ENCODE measurements at regions not wholly inside any gene's neighbourhood (a gene's known extent, or its start where the extent isn't known, plus 50 kb on each side); places are given as distances from the start of the nearest gene placed in this dataset.
A peak's percentile ranks its signal among the peaks of the same experiment; 100 is the strongest.

DNA sequence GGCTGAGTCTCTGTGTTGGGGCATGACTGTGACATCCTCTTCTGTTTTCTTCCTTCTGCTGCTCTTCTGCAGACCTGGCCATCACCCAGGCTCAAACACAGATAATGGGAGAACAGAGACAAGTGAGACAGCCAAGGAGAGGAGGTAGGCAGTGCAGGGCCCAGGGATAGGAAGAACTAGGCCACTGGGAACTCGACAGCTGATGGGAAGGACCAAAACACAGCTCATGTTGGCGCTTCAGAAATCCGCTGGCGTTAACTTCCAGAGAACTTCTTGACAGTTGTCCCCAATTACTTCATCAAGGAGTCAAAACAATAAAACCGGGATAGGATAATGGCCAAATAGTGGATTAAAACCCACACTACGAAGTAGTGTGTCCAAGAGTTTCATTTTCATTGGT lies 97.0 kb upstream of the PALS2 start:
- no peak for DNase-seq (ENCODE audit: low spot score)

DNA sequence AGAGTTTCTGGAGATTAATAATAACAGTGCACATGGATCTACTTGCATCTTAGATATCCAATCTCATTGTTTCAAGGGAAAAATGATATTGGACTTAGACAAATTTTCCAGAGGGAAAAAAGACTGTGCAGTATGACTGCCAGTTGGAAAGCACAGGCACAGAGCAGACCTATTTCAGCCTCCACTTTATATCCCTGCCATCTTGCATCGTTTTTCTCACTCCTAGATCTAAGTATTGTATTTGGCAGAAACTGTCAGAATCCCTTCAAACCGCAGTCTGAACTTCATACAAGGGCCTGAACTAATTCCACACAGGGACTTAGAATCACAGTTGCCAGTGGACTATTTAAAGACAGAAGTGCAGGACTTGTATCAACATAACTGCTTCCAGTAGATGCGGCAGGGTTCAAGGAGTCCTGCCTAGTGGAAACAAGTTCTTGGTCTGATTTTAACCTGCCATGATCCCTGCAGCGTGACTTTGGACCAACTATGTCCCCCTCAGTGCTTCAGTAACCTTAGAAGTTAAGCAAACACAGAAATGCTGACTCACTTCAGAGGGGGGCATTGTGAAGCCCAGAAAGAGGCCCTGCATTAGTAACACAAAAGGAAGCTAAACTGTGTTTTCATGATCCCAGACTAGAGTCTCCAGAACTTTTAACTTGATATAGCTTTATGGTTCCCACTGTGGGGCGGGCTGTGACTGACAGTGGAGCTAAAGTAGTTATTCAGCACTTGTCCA lies 95.7 kb upstream of the PALS2 start:
- DNase-seq (ENCODE audit: low spot score), result peak; percentile 51

DNA sequence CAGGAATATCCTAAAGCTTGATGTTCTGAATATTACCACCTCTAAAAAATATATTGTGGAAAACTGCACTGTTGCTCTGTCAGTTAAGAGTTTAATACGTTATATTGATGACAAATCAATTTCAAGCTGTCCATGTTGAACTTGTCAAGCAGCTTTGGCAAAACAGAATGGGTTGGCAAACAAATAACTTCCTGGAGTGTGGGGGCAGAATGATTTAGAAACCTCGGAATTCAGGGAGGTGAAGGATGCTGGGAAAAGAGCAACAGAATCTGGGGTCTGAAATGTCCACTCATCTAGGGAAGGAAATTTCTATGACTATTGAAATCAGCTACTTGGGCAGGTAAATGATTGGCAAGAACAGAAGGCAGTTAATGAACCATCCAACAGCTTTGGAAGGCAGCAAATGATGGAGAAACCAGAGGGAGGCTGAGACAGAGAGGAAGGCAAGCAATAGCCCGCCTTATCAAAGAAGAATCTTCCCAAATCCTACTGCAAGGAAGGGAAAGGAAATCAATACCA lies 95.1 kb upstream of the PALS2 start:
- DNase-seq (ENCODE audit: low spot score), result no peak

DNA sequence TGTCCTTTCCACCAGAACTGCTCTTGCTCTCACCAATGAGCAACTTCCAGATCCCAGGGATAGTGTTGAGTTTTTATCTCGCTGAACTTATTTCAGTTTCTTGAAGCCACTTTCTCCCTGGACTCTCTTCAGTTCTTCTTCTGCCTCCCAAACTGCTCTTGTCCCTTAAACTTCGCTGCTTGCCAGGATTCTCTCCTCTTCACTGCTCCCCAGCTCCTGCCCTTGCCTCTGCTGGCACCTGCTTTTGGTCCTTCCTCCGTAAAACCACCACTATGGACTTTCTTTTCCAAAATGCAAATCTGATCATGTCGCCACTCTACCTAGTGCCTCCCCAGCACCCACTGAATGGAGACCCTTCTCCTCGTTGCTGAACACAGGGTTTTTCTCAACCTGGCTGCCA lies 92.8 kb upstream of the PALS2 start:
- no peak for DNase-seq (ENCODE audit: low spot score)

DNA sequence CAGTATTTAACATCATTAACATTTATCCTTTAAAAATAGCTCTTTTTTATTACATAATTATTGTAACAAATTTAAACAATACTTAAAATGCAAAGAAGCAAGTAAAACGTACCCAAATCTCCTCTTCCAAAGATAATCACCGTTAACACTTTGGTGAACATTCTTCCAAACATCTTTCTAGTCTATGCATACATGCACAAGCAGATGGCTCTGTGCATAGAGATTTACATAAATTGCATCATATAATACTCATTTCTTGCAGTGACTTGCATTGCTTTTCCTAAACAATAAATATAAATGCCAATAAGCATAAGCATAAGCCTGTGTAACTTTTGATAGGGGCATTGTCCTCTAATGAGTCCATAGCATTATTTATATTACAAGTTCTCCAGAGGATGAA lies 89.4 kb upstream of the PALS2 start:
- DNase-seq (ENCODE audit: low spot score), result no peak

DNA sequence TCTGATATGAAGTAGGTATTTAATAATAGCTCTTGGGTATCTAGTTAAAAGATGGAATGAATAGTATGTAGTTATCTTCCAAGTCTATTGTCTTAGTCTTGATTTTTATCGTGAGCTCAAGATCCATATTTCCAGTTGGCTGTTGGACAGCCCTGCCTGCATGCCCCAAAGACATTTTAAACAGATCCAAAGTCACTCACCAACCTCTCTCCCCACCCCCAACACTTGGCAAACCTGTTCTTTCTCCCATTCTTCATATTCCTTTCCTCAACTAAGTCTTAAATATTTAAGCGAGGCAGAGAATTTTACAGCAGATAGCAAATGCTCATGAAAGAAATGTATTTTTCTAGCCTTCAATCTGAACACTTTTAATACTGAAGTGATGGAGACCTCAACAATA lies 80.7 kb upstream of the PALS2 start:
- DNase-seq (ENCODE audit: low spot score), result no peak

DNA sequence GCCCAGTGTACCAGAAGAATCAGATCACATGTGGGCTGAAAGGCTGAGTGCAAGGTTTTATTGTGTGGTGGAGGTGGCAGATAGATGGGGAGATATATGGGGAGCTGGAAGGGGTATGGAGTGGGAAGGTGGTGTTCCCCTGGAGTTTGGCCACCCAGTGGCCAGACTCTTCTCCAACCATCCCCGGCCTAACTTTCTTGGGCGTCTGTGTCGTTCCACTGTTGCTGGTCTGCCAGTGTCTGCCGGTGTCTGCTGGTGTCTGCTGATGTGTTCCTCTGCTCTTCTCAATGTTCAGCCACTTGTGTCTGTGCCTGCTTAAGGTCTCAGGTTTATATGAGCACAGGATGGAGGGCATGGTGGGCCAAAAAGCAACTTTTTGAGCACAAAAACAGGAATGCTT lies 78.4 kb upstream of the PALS2 start:
- DNase-seq (ENCODE audit: low spot score), result no peak

DNA sequence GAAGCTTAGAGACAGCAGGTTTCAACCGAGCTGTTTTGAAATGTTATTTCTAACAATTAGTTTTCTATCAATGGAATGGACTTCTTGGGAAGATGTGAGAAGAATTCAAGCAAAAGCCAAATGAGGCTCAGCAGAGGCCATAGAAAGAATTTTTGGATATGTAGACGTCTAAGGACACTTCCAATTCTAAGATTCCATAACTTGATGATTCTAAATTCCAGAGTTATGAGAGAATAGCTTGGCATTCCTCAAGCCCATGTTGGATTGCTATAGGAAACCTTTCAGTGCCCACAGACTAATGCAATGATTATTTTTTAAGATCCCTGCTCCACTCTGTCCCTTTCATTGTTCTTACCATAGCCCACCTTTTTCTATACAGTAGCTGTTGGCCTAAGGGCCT lies 77.2 kb upstream of the PALS2 start:
- DNase-seq (ENCODE audit: low spot score), result no peak

DNA sequence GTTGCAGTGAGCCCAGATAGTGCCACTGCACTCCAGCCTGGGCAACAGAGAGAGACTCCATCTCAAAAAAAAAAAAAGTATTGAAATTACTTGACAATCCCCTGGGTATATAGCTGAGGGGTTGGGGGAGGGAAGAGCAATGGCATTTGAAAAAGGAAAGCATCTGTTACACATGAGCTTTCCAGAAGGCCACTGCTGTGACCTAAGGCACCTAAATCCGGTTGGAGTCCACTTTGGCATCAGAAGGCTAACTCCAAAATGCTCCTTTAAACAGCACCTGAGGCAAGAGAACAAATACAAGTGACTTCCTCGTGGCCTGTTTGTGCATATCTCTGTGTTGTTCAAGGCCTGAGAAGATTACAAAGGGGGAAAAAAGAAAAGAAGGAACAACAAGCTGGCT lies 74.8 kb upstream of the PALS2 start:
- DNase-seq (ENCODE audit: low spot score), result no peak

DNA sequence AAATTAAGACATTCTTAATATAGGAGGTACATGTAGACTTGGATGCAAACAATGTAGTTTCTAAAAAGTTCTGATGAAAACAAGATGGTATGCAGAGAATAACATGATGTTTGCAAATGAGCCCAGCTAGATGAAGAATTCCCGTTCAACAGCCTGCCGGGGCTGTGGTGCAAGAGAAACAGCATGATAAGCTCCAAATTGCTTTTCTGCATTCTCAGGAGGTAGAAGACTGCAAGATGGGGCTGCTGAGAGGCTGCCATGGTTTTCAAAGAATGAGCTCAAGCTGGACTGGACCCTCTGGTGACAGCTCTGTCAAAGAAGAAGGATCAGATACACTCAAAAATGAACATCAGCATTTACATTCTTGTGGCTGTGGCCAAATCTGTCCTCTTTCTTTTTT lies 73.4 kb upstream of the PALS2 start:
- no peak for DNase-seq (ENCODE audit: low spot score)

DNA sequence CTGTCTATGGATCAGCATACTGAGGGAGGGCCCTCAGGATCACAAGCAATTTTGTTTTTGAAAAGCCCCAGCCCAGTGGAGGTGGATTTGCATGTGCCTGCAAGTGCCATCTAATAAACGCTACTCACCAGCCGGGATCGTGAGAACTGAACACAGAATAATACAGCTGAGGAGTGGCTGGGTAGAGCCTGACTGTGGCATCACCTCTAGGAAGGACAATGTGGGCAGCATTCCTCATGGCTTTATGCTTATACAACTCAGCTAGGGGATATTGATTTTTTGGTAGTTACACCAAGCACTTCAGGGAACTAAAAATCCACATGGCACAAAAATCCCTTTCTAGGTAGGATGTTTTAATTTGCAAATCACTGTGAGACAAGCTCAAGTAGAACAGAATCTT lies 72.7 kb upstream of the PALS2 start:
- DNase-seq (ENCODE audit: low spot score), result no peak

DNA sequence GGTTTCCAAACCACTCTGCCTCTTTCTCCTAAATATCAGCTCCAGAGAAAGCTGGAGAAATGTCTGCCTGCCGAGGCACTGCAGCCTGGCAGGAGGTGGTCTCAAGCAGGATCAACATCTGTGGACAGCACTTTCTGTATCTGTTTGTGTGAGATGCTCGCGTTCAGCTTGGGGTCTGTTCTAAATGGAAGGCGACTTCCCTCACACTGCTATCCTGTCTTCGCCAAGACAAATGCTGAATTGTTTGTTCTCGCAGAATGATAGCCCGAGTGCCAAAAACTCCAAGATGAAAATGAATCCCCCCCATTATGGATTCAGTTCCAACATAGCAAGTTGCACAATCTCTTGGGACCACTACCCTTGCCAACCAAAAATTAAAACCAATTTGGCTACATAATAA lies 72.2 kb upstream of the PALS2 start:
- no peak for DNase-seq (ENCODE audit: low spot score)

DNA sequence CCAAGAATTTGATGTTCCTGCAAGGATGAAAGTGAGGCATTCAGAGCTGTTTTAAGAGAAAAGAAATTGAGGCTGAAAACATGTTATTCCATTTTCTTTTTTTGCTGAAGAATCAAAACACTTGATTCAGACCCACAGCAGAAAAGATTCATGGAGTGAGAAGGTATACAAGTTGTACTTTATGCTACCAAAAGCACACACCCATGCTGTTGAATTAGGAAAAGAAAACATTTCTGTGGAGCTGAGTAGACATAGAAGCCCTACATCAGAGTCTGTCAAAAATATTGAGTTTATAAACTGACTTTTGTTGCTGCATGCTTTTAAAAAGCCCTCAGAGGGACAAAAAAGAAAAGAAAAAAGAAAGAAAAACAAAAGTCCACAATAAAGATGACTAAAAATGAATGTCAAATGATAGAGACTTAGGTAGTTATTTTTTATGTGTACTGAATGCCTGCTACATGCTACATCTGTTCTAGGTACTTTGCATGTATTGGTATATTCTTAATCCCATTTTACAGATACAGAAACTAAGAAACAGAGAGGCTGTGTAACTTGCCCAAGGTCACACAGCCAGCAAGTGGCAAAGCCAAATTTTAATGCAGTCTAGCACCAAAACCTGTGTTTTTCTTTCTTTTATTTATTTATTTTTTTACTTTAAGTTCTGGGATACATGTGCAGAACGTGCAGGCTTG lies 71.7 kb upstream of the PALS2 start:
- DNase-seq (ENCODE audit: low spot score), result no peak

DNA sequence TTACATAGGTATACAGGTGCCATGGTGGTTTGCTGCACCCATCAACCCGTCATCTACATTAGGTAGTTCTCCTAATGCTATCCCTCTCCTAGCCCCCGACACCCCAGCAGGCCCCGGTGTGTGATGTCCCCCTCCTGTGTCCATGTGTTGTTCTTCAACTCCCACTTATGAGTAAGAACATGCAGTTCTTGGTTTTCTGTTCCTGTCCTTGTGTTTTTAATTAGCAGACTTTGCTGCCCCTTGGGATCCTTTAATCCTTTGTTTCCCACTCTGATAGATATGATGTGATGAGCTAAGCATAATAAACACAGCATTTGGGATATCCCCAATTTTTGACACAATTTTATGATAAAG lies 71.1 kb upstream of the PALS2 start:
- no peak for DNase-seq (ENCODE audit: low spot score)

DNA sequence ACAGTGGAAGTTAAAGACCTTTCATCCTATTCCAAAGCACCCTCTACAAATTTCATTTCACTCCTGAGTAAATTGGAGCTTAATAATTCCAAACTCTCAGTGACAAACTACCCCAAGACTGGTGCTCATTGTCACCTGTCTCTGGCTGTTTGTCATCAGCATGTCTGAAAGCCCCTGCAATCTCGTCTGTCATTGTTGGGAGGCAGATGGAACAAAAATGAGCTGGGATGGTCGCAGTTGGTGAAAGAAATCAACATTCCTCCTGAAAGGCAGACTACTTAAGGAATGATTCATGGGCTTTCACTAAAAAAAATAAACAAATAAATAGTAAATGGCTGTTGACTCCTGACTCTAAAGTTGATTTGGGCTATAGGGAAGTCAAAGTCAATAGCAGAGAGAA lies 69.7 kb upstream of the PALS2 start:
- no peak for DNase-seq (ENCODE audit: low spot score)

DNA sequence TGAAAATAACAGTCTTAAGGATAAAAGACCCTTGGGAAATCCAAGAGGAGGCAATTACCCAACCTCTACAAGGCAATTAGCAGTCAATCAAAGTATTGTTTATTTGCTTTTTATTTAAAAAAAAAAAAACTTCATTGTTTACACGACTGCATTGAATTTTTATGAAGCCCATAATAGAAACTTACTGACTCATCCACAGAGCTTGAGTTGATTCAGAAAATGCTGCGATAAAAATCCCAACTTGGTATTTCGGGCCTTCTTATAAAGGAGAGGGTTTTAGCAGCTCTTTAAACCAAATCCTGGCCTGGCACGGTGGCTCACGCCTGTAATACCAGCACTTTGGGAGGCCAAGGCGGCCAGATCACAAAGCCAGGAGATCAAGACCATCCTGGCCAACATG lies 69.2 kb upstream of the PALS2 start:
- DNase-seq (ENCODE audit: low spot score), result no peak

DNA sequence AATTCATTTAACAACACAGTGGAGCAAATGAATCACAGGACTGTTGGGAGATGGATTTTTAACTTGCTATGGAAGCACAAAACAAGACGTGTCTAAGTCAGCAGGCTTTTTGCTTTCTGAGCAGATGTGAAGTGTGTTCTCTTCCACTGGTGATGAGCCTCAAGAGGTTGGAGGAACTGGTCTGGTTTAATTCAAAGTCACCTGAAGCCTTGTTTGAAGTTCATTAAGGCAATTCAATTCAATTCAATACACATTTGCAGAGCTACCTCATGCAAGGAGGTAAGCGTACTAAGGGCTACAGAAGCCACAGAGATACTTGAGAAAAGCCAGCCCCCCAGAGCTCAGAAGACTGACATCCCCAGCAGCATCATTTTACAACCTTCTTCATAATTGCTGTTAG lies 68.4 kb upstream of the PALS2 start:
- no peak for DNase-seq (ENCODE audit: low spot score)

DNA sequence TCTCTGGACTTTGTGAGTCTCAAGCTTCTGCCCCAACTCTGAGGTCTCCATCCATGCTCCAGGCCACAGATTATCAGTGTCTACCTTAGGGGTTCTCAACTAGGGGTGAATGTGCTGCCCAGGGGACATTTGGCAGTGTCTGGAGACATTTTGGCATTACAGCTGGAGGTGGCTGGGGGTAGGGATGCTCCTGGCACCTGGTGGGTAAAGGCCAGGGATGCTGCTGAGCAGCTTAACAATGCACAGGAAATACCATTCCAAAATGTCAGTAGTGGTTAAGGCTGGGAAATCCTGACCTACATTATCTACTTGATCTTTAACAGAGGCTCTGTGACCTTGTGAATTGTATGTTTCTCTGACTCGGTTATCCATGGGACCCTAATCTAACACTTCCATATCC lies 67.3 kb upstream of the PALS2 start:
- DNase-seq (ENCODE audit: low spot score), result no peak

DNA sequence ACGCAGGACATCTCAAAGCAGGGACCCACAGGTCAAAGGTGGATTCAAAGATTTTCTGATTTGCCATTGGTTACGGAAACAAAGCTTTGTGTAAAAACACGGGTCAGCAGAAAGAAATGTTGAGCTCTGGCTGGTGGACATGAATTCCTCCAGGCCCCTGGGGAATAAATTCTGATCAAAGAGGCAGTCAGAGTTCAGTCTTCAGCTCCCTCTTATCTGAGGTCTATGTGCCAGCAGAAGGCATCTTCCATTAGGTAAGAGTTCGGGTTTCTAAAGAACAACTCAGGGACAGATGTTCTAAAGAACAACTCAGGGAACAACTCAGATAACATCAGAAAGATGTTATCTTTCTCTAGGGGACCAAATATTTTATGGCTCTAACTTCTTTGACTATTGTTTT lies 64.9 kb upstream of the PALS2 start:
- no peak for DNase-seq (ENCODE audit: low spot score)

DNA sequence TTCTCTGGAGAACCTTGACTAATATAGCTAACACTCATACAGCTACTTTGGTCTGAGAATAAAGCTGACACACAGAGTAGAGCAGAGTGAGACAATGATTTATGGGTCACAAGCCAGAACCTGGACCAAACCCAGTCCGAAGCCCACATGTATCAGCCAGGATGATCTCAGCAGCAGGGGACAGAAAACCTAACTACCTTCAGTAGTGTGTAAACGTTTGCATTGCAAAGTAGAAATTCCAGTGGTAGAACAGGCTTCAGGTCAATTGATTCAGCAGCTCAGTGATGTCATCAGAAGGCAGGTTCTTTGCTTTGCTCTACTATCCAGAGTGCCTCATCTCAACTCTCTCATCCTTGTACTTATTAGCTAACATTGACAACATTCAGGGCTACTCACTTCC lies 62.5 kb upstream of the PALS2 start:
- no peak for DNase-seq (ENCODE audit: low spot score)

DNA sequence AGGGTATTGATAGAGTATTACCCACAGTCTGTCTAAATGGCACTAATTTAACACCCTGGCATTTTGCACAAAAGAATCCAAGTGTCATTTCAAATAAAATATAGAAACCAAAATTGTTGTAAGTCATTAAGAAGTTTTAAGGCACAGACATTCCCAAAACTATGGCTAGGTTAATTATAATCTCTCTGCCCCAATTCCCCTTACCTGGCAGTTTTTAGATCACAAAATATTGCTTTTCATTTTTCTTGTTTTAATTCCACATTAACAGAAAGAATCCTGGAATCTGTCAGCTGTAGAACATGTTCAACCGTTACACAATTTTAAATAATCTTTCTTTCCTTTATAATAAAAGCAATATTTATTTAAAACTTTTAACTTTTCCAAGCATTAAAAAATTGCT lies 56.1 kb upstream of the PALS2 start:
- no peak for DNase-seq (ENCODE audit: low spot score)

DNA sequence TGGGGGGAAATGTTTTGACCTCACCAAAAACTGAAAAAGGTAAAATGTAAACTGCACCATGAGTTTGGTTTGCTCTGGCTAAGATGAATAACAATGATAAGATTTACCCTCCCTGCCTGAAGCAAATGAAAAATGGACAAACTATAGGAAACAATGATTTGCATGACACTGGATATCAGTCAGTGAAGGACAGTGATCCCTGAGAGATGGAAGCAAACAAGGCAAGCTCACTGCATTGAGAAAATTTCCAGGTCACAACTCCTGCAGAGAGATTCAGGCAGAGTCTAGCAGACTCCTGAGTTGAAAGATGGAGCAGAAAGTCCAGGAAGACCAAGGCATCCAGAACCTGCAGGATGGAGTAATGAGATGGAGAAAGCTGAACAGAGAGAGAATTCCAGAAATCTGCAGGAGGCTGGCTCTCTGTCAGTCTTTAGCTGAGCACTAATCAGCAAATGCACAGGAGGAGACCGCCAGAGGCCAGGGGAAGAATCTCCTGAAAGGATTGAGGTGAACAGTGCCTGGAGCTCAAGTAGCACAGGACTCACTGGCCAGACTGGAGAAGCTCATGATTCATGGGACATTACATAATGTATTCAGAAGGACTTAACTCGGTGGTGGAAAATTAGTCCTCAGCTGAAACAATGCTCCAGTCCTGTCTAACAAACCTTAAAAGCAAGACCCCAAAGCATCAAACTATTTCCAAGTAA lies 51.2 kb upstream of the PALS2 start:
- no peak for DNase-seq (ENCODE audit: low spot score)
